Renal pelvis (tissue), 1 donor: ENCODE measurements at regions not wholly inside any gene's neighbourhood (a gene's known extent, or its start where the extent isn't known, plus 50 kb on each side); places are given as distances from the start of the nearest gene placed in this dataset.
"Not testable (repeated sequence)": the region's sequence is repeated elsewhere in the genome, so short reads cannot be mapped to it uniquely, and the experiment has no call there.

ENCODE experiments used
- DNase-seq: peaks from one replicate; pipeline ENCODE4 v3.0.0-alpha.2; 2013

DNA sequence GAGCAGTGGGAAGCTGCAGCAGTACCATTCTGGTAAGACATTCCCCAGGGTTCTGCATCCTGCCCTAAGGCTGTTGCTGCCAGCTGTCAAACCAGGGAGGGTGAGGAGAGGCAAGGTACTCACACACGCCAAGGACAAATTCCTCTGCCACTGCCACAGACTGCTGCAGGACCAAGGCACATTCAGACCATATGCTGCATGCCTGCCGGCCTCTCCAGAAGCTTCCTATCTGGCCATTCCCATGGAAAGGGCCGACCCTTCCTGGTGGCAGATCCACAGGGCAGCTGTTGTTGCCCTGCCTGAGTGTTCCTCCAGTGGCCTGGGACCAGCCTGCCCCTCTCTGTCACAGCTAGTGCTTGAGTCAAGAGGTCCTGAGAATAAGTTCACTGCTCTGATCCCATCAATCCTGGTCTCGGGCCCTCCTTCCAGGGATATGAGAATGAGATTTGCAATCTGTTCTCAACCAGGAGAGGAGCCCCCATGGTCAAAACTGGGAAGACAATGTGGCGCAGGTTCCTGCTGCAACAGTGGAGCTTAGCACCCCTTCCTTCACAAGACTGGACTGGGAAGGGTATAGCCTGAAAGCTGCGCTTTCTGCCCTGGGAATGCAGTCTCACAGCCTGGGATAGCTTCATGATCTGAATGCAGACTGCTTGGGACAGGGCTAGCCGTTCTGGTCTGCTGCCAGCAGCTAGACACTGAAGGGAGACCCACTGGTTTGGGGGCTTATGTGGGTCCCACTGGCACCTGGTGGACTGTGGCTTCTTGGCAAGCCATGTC, 342.5 kb upstream of the NDST3 start:
- DNase-seq: no peak

DNA sequence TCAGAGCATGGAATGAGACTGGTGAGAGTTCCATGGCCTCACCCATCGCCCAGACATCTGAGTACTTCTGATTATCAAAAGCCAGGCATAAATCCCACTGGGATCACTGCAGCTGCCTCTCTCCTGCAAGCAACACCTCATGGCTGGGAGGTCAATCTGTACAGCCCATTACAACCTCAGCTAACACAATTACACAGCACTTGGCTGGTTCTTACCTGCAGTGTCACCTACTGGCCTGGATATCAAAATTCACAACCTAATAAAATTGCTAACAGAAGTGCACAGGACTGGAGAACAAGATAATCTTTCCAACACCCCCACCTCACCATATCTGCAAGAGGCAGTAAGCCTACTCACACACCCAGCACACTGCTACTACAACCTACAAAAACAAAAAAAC, 341.7 kb upstream of the NDST3 start:
- DNase-seq: no peak

- DNase-seq: no peak
These were observed 334.7 kb upstream of the NDST3 start for GRCh38 chr4:117699595-117699994.

DNA sequence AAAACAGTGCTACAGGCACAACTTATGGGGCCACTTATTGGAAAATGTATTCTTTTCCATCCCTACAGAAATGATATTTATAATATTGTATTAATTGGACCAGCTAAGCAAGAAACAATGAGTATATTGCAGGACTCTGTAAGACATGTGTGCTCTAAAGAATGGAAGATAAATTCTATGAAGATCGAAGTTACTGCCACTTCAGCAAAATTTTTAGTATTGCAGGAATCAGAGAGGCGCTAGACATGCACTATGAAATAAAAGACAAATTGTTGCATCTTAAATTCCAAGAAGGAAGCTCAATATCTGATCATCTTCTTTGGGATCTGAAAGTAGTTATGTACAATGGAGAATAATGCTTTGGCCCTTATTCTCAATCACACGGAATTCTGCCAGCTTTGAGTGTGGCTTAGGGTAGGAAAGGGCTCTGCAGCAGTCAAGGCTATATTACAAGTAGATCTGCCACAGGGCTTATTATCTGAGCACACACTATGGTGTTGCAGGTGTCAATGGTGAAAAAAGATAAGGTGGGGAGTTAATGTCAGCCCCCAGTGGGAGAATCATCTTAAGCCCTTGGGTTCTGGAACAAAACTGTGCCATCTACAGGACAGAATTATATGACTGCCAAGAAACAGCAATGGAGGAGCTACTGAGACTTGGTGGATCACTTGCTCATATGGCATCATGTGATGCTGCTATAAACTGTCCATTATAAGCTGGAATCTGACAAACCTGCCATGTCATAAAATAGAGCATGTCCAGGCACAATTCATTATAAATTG, 334.0 kb upstream of the NDST3 start:
- DNase-seq: no peak

- no peak for DNase-seq
These were observed 331.9 kb upstream of the NDST3 start for GRCh38 chr4:117702353-117702752.

GRCh38 chr4:117704721-117705120, 329.6 kb upstream of the NDST3 start:
- no peak for DNase-seq

DNA sequence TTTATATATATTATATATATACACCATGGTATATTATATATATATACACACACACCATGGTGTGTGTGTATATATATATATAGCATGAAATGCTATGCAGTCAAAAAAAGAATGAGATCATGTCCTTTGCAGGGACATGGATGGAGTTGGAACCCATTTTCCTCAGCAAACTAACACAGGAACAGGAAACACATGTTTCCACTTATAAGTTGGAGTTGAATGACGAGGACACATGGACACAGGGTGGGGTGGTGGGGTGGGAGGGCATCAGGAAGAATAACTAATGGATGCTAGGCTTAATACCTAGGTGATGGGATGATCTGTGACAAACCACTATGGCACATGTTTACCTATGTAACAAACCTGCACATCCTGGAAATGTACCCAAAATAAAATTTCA, 293.6 kb upstream of the NDST3 start:
- DNase-seq: no peak

DNA sequence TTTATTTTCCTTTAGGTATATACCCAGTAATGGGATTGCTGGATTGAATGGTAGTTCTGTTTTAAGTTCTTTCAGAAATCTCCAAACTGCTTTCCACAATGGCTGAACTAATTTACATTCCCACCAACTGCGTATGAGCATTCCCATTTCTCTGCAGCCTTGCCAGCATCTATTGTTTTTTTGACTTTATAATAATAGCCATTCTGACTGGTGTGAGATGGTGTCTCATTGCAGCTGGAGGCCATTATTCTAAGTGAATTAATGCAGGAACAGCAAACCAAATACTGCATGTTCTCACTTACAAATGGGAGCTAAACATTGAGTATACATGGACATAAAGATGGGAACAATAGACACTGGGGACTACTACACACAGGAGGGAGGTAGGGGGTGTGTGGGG, 288.9 kb upstream of the NDST3 start:
- not testable (repeated sequence) for DNase-seq

DNA sequence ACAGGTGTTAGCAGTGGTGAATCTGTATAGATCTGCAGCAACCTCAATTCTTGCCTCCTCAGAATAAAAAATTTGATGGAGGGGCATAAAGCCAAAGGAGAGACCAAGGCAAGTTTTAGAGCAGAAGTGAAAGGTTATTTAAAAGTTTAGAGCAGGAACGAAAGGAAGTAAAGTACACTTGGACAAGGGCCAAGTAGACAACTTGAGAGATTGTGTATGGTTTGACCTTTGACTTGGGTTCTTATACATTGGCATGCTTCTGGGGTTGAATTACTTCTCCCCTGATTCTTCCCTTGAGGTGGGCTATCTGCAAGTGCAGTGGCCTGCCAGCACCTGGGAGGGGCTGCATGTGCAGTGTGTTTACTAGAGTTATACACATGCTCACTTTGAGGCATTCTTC, 278.8 kb upstream of the NDST3 start:
- DNase-seq: no peak

DNA sequence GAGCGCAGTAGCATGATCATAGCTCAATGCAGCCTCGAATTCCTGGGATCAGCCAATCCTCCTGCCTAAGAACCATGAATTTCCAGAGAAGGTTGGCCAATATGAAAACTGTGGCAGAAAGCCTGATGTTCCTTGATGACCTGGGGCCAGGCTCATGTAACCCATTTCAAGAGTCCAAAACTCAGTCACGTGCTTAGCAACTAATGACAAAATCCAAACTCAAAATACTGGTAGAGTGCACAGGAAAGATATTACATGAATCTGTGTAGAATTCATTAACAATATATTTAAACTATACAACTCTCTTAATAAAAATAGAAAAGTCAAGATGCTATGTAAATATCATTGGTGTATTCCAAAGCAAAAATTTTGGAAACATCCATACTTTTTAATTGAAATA, 265.7 kb upstream of the NDST3 start:
- no peak for DNase-seq

GRCh38 chr4:117770269-117771102, 263.8 kb upstream of the NDST3 start:
- no peak for DNase-seq

DNA sequence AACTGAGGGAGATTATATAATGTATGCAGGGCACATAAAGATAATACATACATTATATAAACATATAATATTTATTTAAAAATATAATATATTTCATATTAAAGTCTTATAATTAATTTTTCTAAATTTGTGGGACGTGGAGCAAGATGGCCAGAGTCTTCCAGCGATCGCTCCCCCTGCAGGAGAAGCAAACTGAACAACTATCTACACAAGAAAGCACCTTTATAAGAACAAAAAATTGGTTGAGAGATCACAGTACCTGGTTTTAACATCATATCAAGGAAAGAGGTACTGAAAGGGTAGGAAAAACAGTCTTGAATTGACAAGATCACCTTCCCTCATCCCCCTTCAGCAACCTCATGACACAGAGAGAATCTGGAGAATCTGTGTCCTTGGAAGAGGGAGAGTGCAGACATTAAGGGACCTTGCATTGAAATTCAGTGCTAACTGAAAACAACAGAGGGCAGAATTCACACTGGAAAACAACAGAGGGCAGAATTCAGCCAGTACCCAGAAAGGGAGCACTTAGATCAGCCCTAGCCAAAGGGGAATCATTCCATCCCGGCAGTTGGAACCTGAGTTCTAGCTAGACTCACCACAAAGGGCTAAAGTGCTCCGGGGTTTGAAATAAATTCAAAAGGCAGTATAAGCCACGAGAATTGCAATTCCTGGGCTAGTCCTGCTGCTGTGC, 262.5 kb upstream of the NDST3 start:
- no peak for DNase-seq

GRCh38 chr4:117773064-117773936, 261.0 kb upstream of the NDST3 start:
- no peak for DNase-seq

DNA sequence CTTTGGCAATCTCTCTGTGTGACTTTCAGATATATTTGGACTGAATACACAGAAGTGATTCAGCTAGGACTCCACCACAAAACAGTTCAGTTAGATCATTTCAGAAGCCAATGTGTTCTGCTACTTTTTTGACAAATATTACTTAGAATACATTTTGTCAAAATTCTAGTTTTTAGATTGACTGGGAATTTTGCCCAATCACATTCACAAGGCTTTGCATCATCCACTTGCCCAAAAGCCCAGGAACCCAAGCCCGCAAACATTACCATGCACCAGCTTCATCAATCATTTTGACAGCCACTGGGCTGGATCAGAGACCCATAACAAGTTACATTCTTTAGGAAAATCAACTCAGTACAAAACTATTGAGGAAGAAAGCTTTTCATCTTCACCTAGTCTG, 256.6 kb upstream of the NDST3 start:
- peak; percentile 20 for DNase-seq

- DNase-seq: no peak
These were observed 250.6 kb upstream of the NDST3 start for GRCh38 chr4:117783716-117784115.

GRCh38 chr4:117784266-117784665, 250.0 kb upstream of the NDST3 start:
- no peak for DNase-seq

- no peak for DNase-seq
These were observed 247.7 kb upstream of the NDST3 start for GRCh38 chr4:117786566-117786965.

DNA sequence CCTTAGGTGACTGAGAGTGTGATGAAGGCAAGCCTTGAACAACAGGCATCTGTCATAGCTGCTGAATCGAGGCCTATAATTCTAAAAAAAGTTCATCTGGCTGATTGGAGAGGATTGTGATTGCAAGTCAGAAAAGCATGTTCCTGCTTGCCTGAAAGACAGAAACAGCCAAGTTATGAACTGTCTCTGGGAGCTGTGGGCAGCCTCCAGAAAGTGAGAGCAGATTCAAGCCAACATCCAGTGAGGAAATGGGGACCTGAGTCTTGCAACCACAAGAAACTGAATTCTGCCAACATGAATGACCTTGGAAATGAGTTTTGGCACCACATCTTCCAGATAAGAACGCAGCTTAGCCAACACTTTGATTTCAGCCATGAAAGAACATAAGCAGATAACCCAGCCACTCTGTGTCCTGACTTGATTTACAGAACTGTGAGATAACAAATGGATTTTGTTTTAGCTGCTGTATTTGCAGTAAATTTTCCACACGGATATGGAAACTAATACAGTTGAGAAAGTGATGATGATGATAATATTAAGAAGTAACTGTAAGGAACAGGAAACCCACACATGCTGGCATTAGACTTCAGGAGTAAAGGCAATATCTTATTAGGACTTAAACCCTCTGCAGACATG, 240.3 kb upstream of the NDST3 start:
- no peak for DNase-seq

DNA sequence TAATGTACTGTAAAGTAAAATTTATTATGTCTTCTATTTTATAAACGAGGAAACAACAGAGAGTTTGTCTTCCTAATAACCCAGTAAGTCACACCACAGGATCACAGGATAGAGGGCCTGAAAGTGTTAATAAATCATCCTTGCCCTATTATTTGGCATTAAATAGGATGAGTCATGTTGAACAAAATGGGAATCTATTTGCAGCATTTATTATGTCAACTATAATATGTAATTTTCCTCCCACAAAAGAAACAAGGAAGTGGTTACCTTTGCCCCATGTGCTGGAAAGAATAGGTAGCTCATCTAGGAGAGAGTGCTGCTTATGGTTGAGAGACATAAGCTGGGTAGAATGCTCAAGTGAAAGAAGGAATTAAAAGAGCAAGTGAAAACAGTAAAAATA, 237.6 kb upstream of the NDST3 start:
- no peak for DNase-seq

DNA sequence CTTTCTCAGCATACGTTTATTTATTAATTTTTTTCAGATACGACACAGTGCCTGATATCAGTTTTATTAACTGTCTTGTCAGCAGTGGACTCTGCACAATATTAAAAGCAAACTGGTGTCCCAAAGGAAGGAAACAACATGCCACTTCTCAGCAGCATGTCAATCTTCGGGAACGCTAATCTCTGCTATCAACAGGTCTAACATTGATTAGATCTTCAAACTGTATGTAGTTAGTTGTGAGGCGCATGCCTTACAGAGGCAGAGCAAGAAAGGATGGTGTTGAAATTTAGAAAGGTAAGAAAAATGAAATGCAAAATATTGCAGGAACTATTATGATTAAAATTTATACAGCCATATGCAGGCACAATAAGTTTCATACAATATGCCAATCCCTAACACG, 233.7 kb upstream of the NDST3 start:
- no peak for DNase-seq
